ENCODE measurements at regions not wholly inside any gene's neighbourhood (a gene's known extent, or its start where the extent isn't known, plus 50 kb on each side); places are given as distances from the start of the nearest gene placed in this dataset.

- Histone ChIP-seq H3K9me3 (no peaks in the 10 kb centered on the region), H3K4me3 (no peak overlapping the region), H3K27me3 (no peaks in the 10 kb centered on the region), H3K36me3 (no peaks in the 10 kb centered on the region), H3K27ac (no peak overlapping the region), H3K4me1 (no peaks in the 10 kb centered on the region)
- ATAC-seq = no peak
- DNase-seq = no peak
- TF ChIP-seq POLR2A (IDR thresholded peaks at IDR 0.05) (no peak), CTCF (IDR thresholded peaks at IDR 0.05 in 4 of 5, conservative IDR thresholded peaks at IDR 0.05 in 1 of 5) (no peak)
- in situ Hi-C loops (cut with MboI; ENCODE audit: low sequenced_read_pairs in 4 of 4) = no loop called here
- intact Hi-C loops (cut with DNase I; ENCODE audit: low total_unique reads) = no loop called here
Observed at GRCh38 chr2:53200072-53200471, 567.5 kb upstream of the CHAC2 start.

DNA sequence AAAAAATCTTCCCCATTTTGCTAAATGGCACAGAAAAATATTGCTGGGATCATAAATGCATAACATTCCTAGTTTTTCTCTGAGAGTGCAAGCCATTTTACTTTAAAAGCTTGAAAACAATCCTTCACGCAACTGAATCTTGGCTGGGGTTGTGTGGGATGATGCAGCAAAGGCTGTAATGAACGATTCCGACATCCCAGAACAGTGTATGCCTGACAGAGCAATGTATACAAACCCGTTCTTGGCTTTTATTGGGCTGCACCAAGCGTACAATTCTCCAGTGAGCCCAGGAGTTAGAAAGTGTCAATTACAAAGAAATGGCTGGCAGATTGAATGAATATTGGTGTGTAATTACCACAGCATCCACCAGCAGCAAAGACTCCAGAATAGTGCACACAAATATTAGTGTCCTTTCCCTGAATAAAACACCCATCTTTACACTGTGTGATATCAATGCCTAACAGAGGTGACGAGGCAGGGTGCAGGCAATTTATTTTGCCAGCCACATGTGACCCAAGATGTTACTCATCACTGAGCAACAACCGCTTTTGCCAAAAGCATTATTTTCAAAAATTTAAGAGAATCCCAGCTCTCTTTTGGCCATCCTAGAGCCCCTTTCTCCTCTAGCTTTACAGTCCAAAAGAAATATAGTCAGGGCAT is 578.6 kb upstream of the CHAC2 start:
- ATAC-seq (no peak), DNase-seq (no peak)
- H3K27me3 ChIP-seq = no peaks in the 10 kb centered on the region
- no peaks in the 10 kb centered on the region for H3K36me3 ChIP-seq
- no peak overlapping the region for H3K27ac ChIP-seq
- no peaks in the 10 kb centered on the region for H3K9me3 ChIP-seq
- intact Hi-C loops (cut with DNase I; ENCODE audit: low total_unique reads) (no loop called here), in situ Hi-C loops (cut with MboI; ENCODE audit: low sequenced_read_pairs in 4 of 4) (no loop called here)
- TF ChIP-seq POLR2A (IDR thresholded peaks at IDR 0.05) (no peak), CTCF (IDR thresholded peaks at IDR 0.05 in 4 of 5, conservative IDR thresholded peaks at IDR 0.05 in 1 of 5) (no peak)
- H3K4me3 ChIP-seq = no peak overlapping the region
- no peaks in the 10 kb centered on the region for H3K4me1 ChIP-seq

DNA sequence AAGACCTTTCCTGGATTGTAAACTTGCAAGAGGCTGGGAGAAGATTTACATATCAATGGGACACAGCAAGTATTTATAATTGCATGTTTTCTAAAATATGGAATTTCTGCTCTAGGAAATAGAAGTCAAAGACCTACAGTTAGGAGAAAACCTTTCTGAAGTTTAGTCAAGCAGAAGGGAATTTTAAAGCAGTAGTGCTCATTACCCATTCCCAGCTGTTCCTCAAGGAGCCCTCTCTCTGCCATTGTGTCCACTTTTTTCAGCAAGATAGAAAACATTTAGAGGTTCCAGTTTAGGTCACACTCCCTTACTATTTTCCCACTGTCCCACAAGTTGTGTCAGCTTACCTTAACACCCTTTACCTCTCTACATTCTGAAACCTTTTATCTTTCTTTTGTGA is 584.0 kb upstream of the CHAC2 start:
- Histone ChIP-seq H3K27ac (no peak overlapping the region), H3K36me3 (no peaks in the 10 kb centered on the region), H3K27me3 (no peaks in the 10 kb centered on the region), H3K4me3 (no peak overlapping the region), H3K9me3 (no peaks in the 10 kb centered on the region), H3K4me1 (no peaks in the 10 kb centered on the region)
- in situ Hi-C loops (cut with MboI; ENCODE audit: low sequenced_read_pairs in 4 of 4) = no loop called here
- intact Hi-C loops (cut with DNase I; ENCODE audit: low total_unique reads) = no loop called here
- DNase-seq = no peak
- ATAC-seq = no peak
- TF ChIP-seq CTCF (IDR thresholded peaks at IDR 0.05 in 4 of 5, conservative IDR thresholded peaks at IDR 0.05 in 1 of 5) (no peak), POLR2A (IDR thresholded peaks at IDR 0.05) (no peak)

DNA sequence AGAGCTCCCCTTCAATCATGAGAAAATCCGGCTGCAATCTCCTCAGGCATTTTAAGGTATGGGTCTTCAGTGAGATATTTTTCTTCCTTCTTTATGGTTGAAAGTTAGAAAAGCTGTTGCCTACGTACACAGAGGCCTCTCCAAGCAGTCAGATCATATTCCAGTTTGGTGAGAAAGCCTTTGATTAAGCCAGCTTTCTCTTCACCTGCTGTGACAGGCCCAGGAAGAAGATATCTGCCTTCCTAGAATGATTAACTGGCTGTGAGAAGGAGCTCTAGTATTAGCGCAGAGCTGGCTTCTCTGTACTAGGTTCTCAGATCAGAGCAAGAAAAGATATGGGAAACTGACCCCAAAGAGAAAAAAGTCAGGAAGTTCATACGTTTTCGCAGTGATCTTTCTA is 585.0 kb upstream of the CHAC2 start:
- no peak for ATAC-seq
- intact Hi-C loops (cut with DNase I; ENCODE audit: low total_unique reads) = no loop called here
- H3K27ac ChIP-seq = no peak overlapping the region
- no peaks in the 10 kb centered on the region for H3K4me1 ChIP-seq
- no peaks in the 10 kb centered on the region for H3K36me3 ChIP-seq
- no peak for DNase-seq
- no peaks in the 10 kb centered on the region for H3K27me3 ChIP-seq
- in situ Hi-C loops (cut with MboI; ENCODE audit: low sequenced_read_pairs in 4 of 4) = no loop called here
- H3K9me3 ChIP-seq = no peaks in the 10 kb centered on the region
- no peak for TF ChIP-seq POLR2A (IDR thresholded peaks at IDR 0.05)
- no peak for TF ChIP-seq CTCF (IDR thresholded peaks at IDR 0.05 in 4 of 5, conservative IDR thresholded peaks at IDR 0.05 in 1 of 5)
- H3K4me3 ChIP-seq = no peak overlapping the region

DNA sequence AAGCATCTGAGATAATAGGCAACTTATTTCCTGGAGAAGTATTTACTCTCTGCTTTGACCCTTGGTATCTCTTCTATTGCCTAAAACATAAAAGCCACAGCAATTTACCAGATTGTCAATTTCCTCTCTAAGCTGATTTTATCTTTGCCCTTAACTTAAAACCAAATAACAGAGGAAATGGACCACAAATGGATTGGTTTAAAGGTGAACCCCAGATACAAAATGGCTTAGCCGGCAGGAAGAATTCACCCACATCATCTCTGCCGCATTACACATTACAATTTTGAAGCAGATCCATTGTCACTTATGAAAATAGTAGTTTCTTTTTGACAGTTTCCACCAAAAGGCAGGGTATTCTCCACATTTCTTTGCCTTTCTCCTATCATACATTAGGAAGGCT is 585.8 kb upstream of the CHAC2 start:
- in situ Hi-C loops (cut with MboI; ENCODE audit: low sequenced_read_pairs in 4 of 4) (no loop called here), intact Hi-C loops (cut with DNase I; ENCODE audit: low total_unique reads) (no loop called here)
- DNase-seq = no peak
- H3K27me3 ChIP-seq = no peaks in the 10 kb centered on the region
- H3K4me1 ChIP-seq = no peaks in the 10 kb centered on the region
- TF ChIP-seq CTCF (IDR thresholded peaks at IDR 0.05 in 4 of 5, conservative IDR thresholded peaks at IDR 0.05 in 1 of 5) (no peak), POLR2A (IDR thresholded peaks at IDR 0.05) (no peak)
- H3K27ac ChIP-seq = no peak overlapping the region
- ATAC-seq = no peak
- H3K4me3 ChIP-seq = no peak overlapping the region
- H3K36me3 ChIP-seq = no peaks in the 10 kb centered on the region
- H3K9me3 ChIP-seq = no peaks in the 10 kb centered on the region

Data from gastrocnemius medialis (tissue), 4 donors.